Glutamatergic neuron (in vitro differentiated cells): ENCODE measurements at regions not wholly inside any gene's neighbourhood (a gene's known extent, or its start where the extent isn't known, plus 50 kb on each side); places are given as distances from the start of the nearest gene placed in this dataset.

Experiments
- DNase-seq: peaks from one replicate; pipeline ENCODE4 v3.0.0; 2022
- H3K27ac Mint-ChIP-seq: one replicate; pipeline ENCODE4 v1.8.0; 2020; ENCODE audit warnings: mild to moderate bottlenecking, mixed read lengths, inconsistent platforms; ENCODE audit not compliant: unreplicated experiment
- H3K27me3 Mint-ChIP-seq: one replicate; pipeline ENCODE4 v1.8.0; 2020; ENCODE audit warnings: mild to moderate bottlenecking, moderate library complexity, mixed read lengths, inconsistent platforms; ENCODE audit not compliant: unreplicated experiment
- H3K36me3 Mint-ChIP-seq: one replicate; pipeline ENCODE4 v1.8.0; 2020; ENCODE audit warnings: mild to moderate bottlenecking, mixed read lengths, inconsistent platforms; ENCODE audit not compliant: unreplicated experiment
- H3K4me1 Mint-ChIP-seq: one replicate; pipeline ENCODE4 v1.8.0; 2020; ENCODE audit warnings: mild to moderate bottlenecking, low read depth, mixed read lengths, inconsistent platforms; ENCODE audit not compliant: unreplicated experiment
- H3K4me3 Mint-ChIP-seq: one replicate; pipeline ENCODE4 v1.8.0; 2020; ENCODE audit warnings: mild to moderate bottlenecking, mixed read lengths, inconsistent platforms; ENCODE audit not compliant: unreplicated experiment
- H3K9me3 Mint-ChIP-seq: one replicate; pipeline ENCODE4 v1.8.0; 2020; ENCODE audit warnings: mild to moderate bottlenecking, moderate library complexity, mixed read lengths, inconsistent platforms; ENCODE audit not compliant: unreplicated experiment
- CTCF ChIP-seq: fragments of 200-600 bp; sonication (generic); IDR thresholded peaks from one replicate; pipeline ENCODE4 v1.5.0; 2021; ENCODE audit not compliant: partially characterized antibody, unreplicated experiment

- Mint-ChIP-seq H3K4me3 (no peak overlapping the region), H3K27me3 (no peaks in the 10 kb centered on the region), H3K4me1 (no peaks in the 10 kb centered on the region), H3K36me3 (no peaks in the 10 kb centered on the region), H3K27ac (no peak overlapping the region), H3K9me3 (peaks cover 6% of the 10 kb centered on the region)
- no peak for TF ChIP-seq CTCF
- DNase-seq = no peak
Observed at GRCh38 chr5:6918255-6918654, 205.0 kb downstream of the TENT4A start.

GRCh38 chr5:6920628-6921256 lies 207.5 kb downstream of the TENT4A start:
- Mint-ChIP-seq H3K4me3 (no peak overlapping the region), H3K27ac (no peak overlapping the region), H3K27me3 (no peaks in the 10 kb centered on the region), H3K36me3 (no peaks in the 10 kb centered on the region), H3K4me1 (no peaks in the 10 kb centered on the region), H3K9me3 (peaks cover 6% of the 10 kb centered on the region)
- no peak for DNase-seq
- TF ChIP-seq CTCF = no peak

- H3K36me3 Mint-ChIP-seq = no peaks in the 10 kb centered on the region
- H3K4me1 Mint-ChIP-seq = no peaks in the 10 kb centered on the region
- no peak overlapping the region for H3K4me3 Mint-ChIP-seq
- peaks cover 2% of the 10 kb centered on the region for H3K27me3 Mint-ChIP-seq
- no peak for DNase-seq
- TF ChIP-seq CTCF = no peak
- H3K27ac Mint-ChIP-seq = no peak overlapping the region
- peaks cover 6% of the 10 kb centered on the region for H3K9me3 Mint-ChIP-seq
Observed at GRCh38 chr5:6926491-6927038, 213.3 kb downstream of the TENT4A start.

GRCh38 chr5:6936031-6936430 lies 222.8 kb downstream of the TENT4A start:
- H3K9me3 Mint-ChIP-seq = no peaks in the 10 kb centered on the region
- H3K27ac Mint-ChIP-seq = no peak overlapping the region
- peaks cover 17% of the 10 kb centered on the region for H3K4me1 Mint-ChIP-seq
- TF ChIP-seq CTCF = no peak
- no peak overlapping the region for H3K4me3 Mint-ChIP-seq
- peaks cover 4% of the 10 kb centered on the region for H3K27me3 Mint-ChIP-seq
- H3K36me3 Mint-ChIP-seq = no peaks in the 10 kb centered on the region
- DNase-seq = no peak

- DNase-seq = no peak
- Mint-ChIP-seq H3K27ac (peak overlapping the region; percentile 33), H3K4me3 (no peak overlapping the region), H3K27me3 (peaks cover 4% of the 10 kb centered on the region), H3K9me3 (no peaks in the 10 kb centered on the region), H3K4me1 (peaks cover 17% of the 10 kb centered on the region), H3K36me3 (no peaks in the 10 kb centered on the region)
- no peak for TF ChIP-seq CTCF
Observed at GRCh38 chr5:6937677-6938076, 224.4 kb downstream of the TENT4A start.
